WERI-Rb-1 (cell line): ENCODE measurements at regions not wholly inside any gene's neighbourhood (a gene's known extent, or its start where the extent isn't known, plus 50 kb on each side); places are given as distances from the start of the nearest gene placed in this dataset.

ENCODE experiments used
- DNase-seq: peaks from one replicate; pipeline ENCODE4 v3.0.0-alpha.2; 2020
- H3K27ac ChIP-seq: fragments of 250-450 bp; sonication (Bioruptor Pico); 2 replicates; pipeline ENCODE4 v1.5.1; 2020; ENCODE audit warnings: mild to moderate bottlenecking, moderate library complexity
- H3K27me3 ChIP-seq: fragments of 250-450 bp; sonication (Bioruptor Pico); 2 replicates; pipeline ENCODE4 v1.5.1; 2021; ENCODE audit warnings: mild to moderate bottlenecking, low read depth, moderate library complexity; ENCODE audit not compliant: insufficient read depth, severe bottlenecking
- H3K36me3 ChIP-seq: fragments of 250-450 bp; sonication (Bioruptor Pico); 2 replicates; pipeline ENCODE4 v1.5.1; 2020; ENCODE audit warnings: mild to moderate bottlenecking, moderate library complexity
- H3K4me3 ChIP-seq: 2 replicates; pipeline ENCODE4 v1.5.1; 2011; ENCODE audit warnings: low read depth, mild to moderate bottlenecking, control low read depth, low read length
- H3K9me3 ChIP-seq: fragments of 250-450 bp; sonication (Bioruptor Pico); 2 replicates; pipeline ENCODE4 v1.5.1; 2021; ENCODE audit warnings: mild to moderate bottlenecking, moderate library complexity; ENCODE audit not compliant: severe bottlenecking
- TF ChIP-seq, protein P1 (sequence below): IDR thresholded peaks from 2 replicates; pipeline ENCODE4 v1.5.1; 2011; ENCODE audit warnings: low read depth, mild to moderate bottlenecking, control low read depth, inconsistent platforms, low read length

DNA sequence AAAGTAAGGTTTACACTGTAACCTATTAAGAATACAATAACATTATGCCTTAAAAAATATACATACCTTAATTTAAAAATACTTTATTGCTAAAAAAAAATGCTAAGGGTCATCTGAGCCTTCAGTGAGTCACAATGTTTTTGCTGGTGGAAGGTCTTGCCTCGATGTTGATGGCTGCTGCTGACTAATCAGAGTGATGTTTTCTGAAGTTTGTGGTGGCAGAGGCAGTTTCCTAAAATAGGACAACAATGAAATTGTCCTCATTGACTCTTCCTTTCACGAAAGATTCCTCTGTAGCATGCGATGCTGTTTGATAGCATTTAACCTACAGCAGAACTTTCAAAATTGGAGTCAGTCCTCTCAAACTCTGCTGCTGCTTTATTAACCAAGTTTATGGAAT, 97.6 kb downstream of the FAT3 start:
- no peaks in the 10 kb centered on the region for H3K9me3 ChIP-seq
- H3K27ac ChIP-seq = no peak overlapping the region
- no peak overlapping the region for H3K4me3 ChIP-seq
- no peaks in the 10 kb centered on the region for H3K27me3 ChIP-seq
- no peaks in the 10 kb centered on the region for H3K36me3 ChIP-seq
- no peak for DNase-seq
- TF ChIP-seq, protein P1, sequence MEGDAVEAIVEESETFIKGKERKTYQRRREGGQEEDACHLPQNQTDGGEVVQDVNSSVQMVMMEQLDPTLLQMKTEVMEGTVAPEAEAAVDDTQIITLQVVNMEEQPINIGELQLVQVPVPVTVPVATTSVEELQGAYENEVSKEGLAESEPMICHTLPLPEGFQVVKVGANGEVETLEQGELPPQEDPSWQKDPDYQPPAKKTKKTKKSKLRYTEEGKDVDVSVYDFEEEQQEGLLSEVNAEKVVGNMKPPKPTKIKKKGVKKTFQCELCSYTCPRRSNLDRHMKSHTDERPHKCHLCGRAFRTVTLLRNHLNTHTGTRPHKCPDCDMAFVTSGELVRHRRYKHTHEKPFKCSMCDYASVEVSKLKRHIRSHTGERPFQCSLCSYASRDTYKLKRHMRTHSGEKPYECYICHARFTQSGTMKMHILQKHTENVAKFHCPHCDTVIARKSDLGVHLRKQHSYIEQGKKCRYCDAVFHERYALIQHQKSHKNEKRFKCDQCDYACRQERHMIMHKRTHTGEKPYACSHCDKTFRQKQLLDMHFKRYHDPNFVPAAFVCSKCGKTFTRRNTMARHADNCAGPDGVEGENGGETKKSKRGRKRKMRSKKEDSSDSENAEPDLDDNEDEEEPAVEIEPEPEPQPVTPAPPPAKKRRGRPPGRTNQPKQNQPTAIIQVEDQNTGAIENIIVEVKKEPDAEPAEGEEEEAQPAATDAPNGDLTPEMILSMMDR = no peak

DNA sequence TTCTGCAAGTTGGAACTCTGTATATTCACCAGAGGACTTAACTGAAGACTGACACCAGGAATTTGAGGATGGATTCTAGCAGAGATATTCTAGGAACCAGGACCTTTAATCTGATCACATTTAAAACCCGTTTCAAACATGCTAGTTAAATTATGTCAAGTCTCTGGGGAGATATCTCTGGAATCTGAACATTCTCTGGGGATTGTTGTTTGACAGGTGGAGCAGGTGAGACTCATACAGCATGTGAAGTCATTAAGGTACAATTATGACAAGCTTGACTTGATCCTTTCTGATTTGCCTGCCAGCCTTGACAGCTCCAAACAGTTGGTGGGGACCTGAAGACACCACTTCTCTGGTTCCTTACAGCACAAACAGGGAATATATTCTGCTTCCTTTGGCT, 100.3 kb downstream of the FAT3 start:
- no peaks in the 10 kb centered on the region for H3K36me3 ChIP-seq
- TF ChIP-seq, protein P1 = no peak
- H3K9me3 ChIP-seq = no peaks in the 10 kb centered on the region
- DNase-seq = no peak
- no peak overlapping the region for H3K27ac ChIP-seq
- H3K27me3 ChIP-seq = no peaks in the 10 kb centered on the region
- H3K4me3 ChIP-seq = no peak overlapping the region

DNA sequence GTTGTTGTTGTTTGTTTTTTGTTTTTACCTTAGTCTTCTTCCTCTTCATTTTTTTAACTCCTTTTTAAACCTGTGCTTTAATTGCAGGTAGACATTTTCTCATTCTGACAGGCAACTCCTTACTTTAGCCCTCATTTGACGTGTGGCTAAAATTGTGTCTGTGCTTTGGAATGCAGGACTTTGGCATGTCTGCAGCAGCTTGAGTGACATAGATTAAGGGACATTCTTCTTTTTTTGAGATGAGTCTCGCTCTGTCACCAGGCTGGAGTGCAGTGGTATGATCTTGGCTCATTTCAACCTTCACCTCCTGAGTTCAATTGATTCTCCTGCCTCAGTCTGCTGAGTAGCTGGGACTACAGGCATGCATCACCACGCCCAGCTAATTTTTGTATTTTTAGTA, 100.8 kb downstream of the FAT3 start:
- TF ChIP-seq, protein P1 = no peak
- Histone ChIP-seq H3K36me3 (no peaks in the 10 kb centered on the region), H3K27ac (no peak overlapping the region), H3K4me3 (no peak overlapping the region), H3K27me3 (no peaks in the 10 kb centered on the region), H3K9me3 (no peaks in the 10 kb centered on the region)
- no peak for DNase-seq

DNA sequence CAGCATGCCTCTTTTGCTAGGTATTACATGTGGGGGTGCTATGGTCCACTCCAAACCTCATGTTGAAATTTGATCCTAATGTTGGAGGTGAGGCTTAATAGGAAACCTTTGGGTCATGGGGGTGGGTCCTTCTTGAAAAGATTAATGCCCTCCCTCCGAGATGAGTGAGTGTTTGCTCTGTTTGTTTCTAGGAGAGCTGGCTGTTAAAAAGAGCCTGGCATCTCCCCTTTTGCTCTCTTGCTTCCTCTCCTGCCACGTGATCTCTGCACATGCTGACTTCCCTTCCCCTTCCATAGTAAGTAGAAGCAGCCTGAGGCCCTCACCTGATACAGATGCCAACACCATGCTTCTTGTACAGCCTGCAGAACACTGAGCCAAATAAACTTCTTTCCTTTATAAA, 104.5 kb downstream of the FAT3 start:
- Histone ChIP-seq H3K27me3 (no peaks in the 10 kb centered on the region), H3K4me3 (no peak overlapping the region), H3K27ac (no peak overlapping the region), H3K9me3 (no peaks in the 10 kb centered on the region), H3K36me3 (no peaks in the 10 kb centered on the region)
- no peak for DNase-seq
- TF ChIP-seq, protein P1 = no peak

DNA sequence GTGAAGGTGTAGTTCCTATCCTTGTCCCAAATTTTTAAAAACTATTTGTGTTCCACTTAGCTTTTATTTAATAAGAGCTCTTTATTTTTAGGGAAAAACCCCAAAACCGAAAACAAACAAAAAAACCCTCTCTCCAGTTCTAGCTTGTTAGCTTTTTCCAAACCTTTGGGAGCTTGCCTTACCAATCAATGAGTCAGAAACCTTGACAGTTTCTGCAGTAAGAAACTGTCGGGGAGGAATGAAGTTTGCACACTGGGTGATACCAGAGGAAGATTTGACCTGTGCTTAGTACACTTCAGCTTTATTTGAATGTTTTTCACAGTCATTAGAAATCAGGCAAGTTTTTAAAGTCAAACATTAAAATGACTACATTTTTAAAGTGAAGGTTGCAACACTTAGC, 105.0 kb downstream of the FAT3 start:
- H3K4me3 ChIP-seq = no peak overlapping the region
- no peaks in the 10 kb centered on the region for H3K36me3 ChIP-seq
- TF ChIP-seq, protein P1 = no peak
- DNase-seq = no peak
- H3K9me3 ChIP-seq = no peaks in the 10 kb centered on the region
- H3K27me3 ChIP-seq = no peaks in the 10 kb centered on the region
- H3K27ac ChIP-seq = no peak overlapping the region

DNA sequence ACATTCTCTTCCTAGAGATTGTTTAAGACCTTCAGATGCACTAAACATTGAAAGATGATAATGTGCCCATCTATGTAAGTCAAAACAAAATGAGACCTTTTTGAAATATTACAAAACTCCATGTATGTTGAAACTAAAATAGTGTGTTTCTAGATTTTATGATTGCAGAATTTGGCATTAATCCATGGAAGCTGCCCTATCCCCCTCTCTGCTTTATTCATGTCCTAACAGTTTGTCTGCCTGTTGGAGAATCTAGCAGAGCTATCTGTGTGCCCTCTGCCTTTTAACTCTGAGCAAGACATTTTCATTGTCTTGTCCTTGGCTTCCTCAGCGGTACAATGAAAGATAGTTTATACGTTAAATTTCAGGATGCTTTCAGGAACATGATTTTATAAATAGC, 105.5 kb downstream of the FAT3 start:
- TF ChIP-seq, protein P1 = no peak
- H3K36me3 ChIP-seq = no peaks in the 10 kb centered on the region
- no peaks in the 10 kb centered on the region for H3K27me3 ChIP-seq
- H3K9me3 ChIP-seq = no peaks in the 10 kb centered on the region
- no peak for DNase-seq
- H3K4me3 ChIP-seq = no peak overlapping the region
- no peak overlapping the region for H3K27ac ChIP-seq
